HCT116 (cell line): ENCODE measurements at regions not wholly inside any gene's neighbourhood (a gene's known extent, or its start where the extent isn't known, plus 50 kb on each side); places are given as distances from the start of the nearest gene placed in this dataset.

Experiments
- ATAC-seq: fragments of 200-7000 bp; cut with Tn5 transposase; 2 replicates; pipeline ENCODE4 v1.9.1; 2020; ENCODE audit warnings: mild to moderate bottlenecking, moderate library complexity
- BruUV-seq: library from RNA; stranded (reverse); fragments of 400-500 nt; replicated peaks from 2 replicates; lab custom pipeline; 2021; lab: Mats Ljungman, UMichigan
- CTCF ChIA-PET: fragments of 300-600 bp; sonication (Branson Sonifier 250); formaldehyde crosslinking; loops from one replicate; lab custom pipeline; 2021; ENCODE audit warnings: antibody characterized with exemption; lab: Charles Lee
- POLR2A ChIA-PET: fragments of 300-600, 350-600 bp; sonication (Branson Sonifier 250); formaldehyde crosslinking; loops from one replicate; lab custom pipeline; 2021; ENCODE audit warnings: antibody characterized with exemption; lab: Charles Lee
- RAD21 ChIA-PET, 2 experiments: fragments of 300-600 bp; sonication (Branson Sonifier 250); formaldehyde crosslinking; loops; one replicate each; lab custom pipeline; 2023; ENCODE audit warnings: low total read pairs in 2 of 2; ENCODE audit not compliant: uncharacterized antibody in 2 of 2, unreplicated experiment in 2 of 2, low non-redundant PET in 1 of 2; lab: Charles Lee
- DNase-seq: peaks from one replicate; pipeline ENCODE4 v3.0.0-alpha.2; 2010; ENCODE audit warnings: low read depth, low spot score
- H2AFZ ChIP-seq: fragments of 200-600 bp; shearing (Covaris generic), sonication (generic); 2 replicates; pipeline ENCODE4 v1.6.1; 2017; ENCODE audit warnings: low read depth, mixed run types, mixed read lengths, antibody characterized with exemption, low read length; ENCODE audit not compliant: poor library complexity, severe bottlenecking
- H3K27ac ChIP-seq: 2 replicates; pipeline ENCODE4 v1.5.1; 2012; ENCODE audit warnings: low read depth, low read length
- H3K27me3 ChIP-seq: fragments of 200-600 bp; sonication (generic); 2 replicates; pipeline ENCODE4 v1.6.1; 2016; ENCODE audit warnings: mixed run types, low read length, mixed read lengths; ENCODE audit not compliant: insufficient read depth
- H3K36me3 ChIP-seq, 2 experiments: fragments of 200-500 bp in 1 of 2; fragments of 200-600 bp in 1 of 2; sonication (Bioruptor generic) in 1 of 2; sonication (generic) in 1 of 2; 2 replicates each; pipeline versions ENCODE4 v1.5.1 to v1.6.1; 2014 to 2016; ENCODE audit warnings: low read length in 2 of 2, inconsistent platforms in 1 of 2, mixed read lengths in 1 of 2, mixed run types in 1 of 2; ENCODE audit not compliant: insufficient read depth in 2 of 2, control insufficient read depth in 1 of 2
- H3K4me1 ChIP-seq, 2 experiments: fragments of 200-600 bp in 1 of 2; sonication (generic) in 1 of 2; 2 replicates each; pipeline versions ENCODE4 v1.5.1 to v1.6.1; 2012 to 2017; ENCODE audit warnings: low read length in 2 of 2, inconsistent platforms in 1 of 2, mild to moderate bottlenecking in 1 of 2, mixed read lengths in 1 of 2, mixed run types in 1 of 2, moderate library complexity in 1 of 2; ENCODE audit not compliant: insufficient read depth in 2 of 2, control insufficient read depth in 1 of 2
- H3K4me2 ChIP-seq: fragments of 200-600 bp; sonication (generic); 2 replicates; pipeline ENCODE4 v1.6.1; 2017; ENCODE audit warnings: mixed run types, low read length, mixed read lengths
- H3K4me3 ChIP-seq, 2 experiments: fragments of 200-600 bp in 1 of 2; sonication (generic) in 1 of 2; replicated peaks in 1 of 2; 2 replicates each; pipeline ENCODE4 v1.5.1; 2011 to 2016; ENCODE audit warnings: low read length in 2 of 2, control low read depth in 1 of 2, low read depth in 1 of 2, mild to moderate bottlenecking in 1 of 2, mixed read lengths in 1 of 2, mixed run types in 1 of 2
- H3K79me2 ChIP-seq: fragments of 200-600 bp; sonication (generic); 2 replicates; pipeline ENCODE4 v1.6.1; 2017; ENCODE audit warnings: mild to moderate bottlenecking, mixed run types, low read length, moderate library complexity, mixed read lengths; ENCODE audit not compliant: insufficient read depth
- H3K9ac ChIP-seq: fragments of 200-600 bp; sonication (generic); 2 replicates; pipeline ENCODE4 v1.6.1; 2016; ENCODE audit warnings: low read length, mixed read lengths
- H3K9me2 ChIP-seq: fragments of 200-600 bp; sonication (generic), shearing (Covaris generic); 2 replicates; pipeline ENCODE4 v1.6.1; 2017; ENCODE audit warnings: mixed run types, mild to moderate bottlenecking, moderate library complexity; ENCODE audit not compliant: insufficient read depth
- H3K9me3 ChIP-seq, 2 experiments: fragments of 200-500 bp in 1 of 2; fragments of 200-600 bp in 1 of 2; sonication (Bioruptor generic) in 1 of 2; sonication (generic) in 1 of 2; 2 replicates each; pipeline ENCODE4 v1.6.1; 2014 to 2017; ENCODE audit warnings: low read length in 2 of 2, mixed read lengths in 2 of 2, inconsistent platforms in 1 of 2, low read depth in 1 of 2, mild to moderate bottlenecking in 1 of 2, mixed run types in 1 of 2, moderate library complexity in 1 of 2; ENCODE audit not compliant: control insufficient read depth in 1 of 2, insufficient read depth in 1 of 2
- H4K20me1 ChIP-seq: fragments of 200-600 bp; sonication (generic), shearing (Covaris generic); 2 replicates; pipeline ENCODE4 v1.6.1; 2017; ENCODE audit warnings: mixed run types, mild to moderate bottlenecking, moderate library complexity; ENCODE audit not compliant: insufficient read depth
- ATF3 ChIP-seq: IDR thresholded peaks from 2 replicates; pipeline ENCODE4 v1.6.1; 2012
- CBX3 ChIP-seq: IDR thresholded peaks from 2 replicates; pipeline ENCODE4 v1.6.1; 2012; ENCODE audit warnings: low read depth
- CTCF ChIP-seq, 3 experiments: fragments of 200-600 bp in 1 of 3; sonication (generic) in 1 of 3; IDR thresholded peaks in 2 of 3; conservative IDR thresholded peaks in 1 of 3; 2 replicates each; pipeline ENCODE4 v1.5.1; 2012 to 2017; ENCODE audit warnings: low read depth in 2 of 3, low read length in 2 of 3, antibody characterized with exemption in 1 of 3, borderline replicate concordance in 1 of 3, control low read depth in 1 of 3, mild to moderate bottlenecking in 1 of 3, mixed read lengths in 1 of 3, mixed run types in 1 of 3, moderate library complexity in 1 of 3; ENCODE audit not compliant: insufficient read depth in 1 of 3
- ELF1 ChIP-seq: IDR thresholded peaks from 2 replicates; pipeline ENCODE4 v1.6.1; 2012; ENCODE audit warnings: low read depth, borderline replicate concordance
- EZH2 ChIP-seq: fragments of 200-600 bp; sonication (generic); IDR thresholded peaks from 2 replicates; pipeline ENCODE4 v1.6.1; 2017; ENCODE audit warnings: antibody characterized with exemption, mixed run types
- EZH2phosphoT487 ChIP-seq: fragments of 200-600 bp; IDR thresholded peaks from 2 replicates; pipeline ENCODE4 v1.6.1; 2018; ENCODE audit warnings: antibody characterized with exemption, borderline replicate concordance
- FOSL1 ChIP-seq: IDR thresholded peaks from 2 replicates; pipeline ENCODE4 v1.6.1; 2012; ENCODE audit warnings: low read depth
- POLR2A ChIP-seq: IDR thresholded peaks from 2 replicates; pipeline ENCODE4 v1.7.0; 2011; ENCODE audit warnings: borderline replicate concordance; ENCODE audit not compliant: insufficient read depth, insufficient read length; ENCODE audit errors: extremely low read depth
- POLR2AphosphoS5 ChIP-seq: IDR thresholded peaks from 2 replicates; pipeline ENCODE4 v1.6.1; 2011; ENCODE audit warnings: mild to moderate bottlenecking, low read depth, low read length, moderate library complexity
- RAD21 ChIP-seq: IDR thresholded peaks from 2 replicates; pipeline ENCODE4 v1.6.1; 2012; ENCODE audit warnings: low read depth, mild to moderate bottlenecking
- SP1 ChIP-seq: IDR thresholded peaks from 2 replicates; pipeline ENCODE4 v1.6.1; 2012; ENCODE audit warnings: low read depth
- SRF ChIP-seq: IDR thresholded peaks from 2 replicates; pipeline ENCODE4 v1.6.1; 2012; ENCODE audit warnings: low read depth
- TCF7L2 ChIP-seq: IDR thresholded peaks from 2 replicates; pipeline ENCODE4 v1.7.0; 2011; ENCODE audit warnings: borderline replicate concordance, inconsistent platforms; ENCODE audit not compliant: insufficient read depth, insufficient read length; ENCODE audit errors: extremely low read depth
- intact Hi-C: fragments of 100-400 bp; cut with micrococcal nuclease; formaldehyde crosslinking; loops from 2 replicates; pipeline ENCODE4 v1.10.0; 2022
- TF ChIP-seq, protein P1 (sequence below): IDR thresholded peaks from 2 replicates; pipeline ENCODE4 v1.6.1; 2012
- TF ChIP-seq, protein P2 (sequence below): IDR thresholded peaks from 2 replicates; pipeline ENCODE4 v1.6.1; 2011; ENCODE audit warnings: mild to moderate bottlenecking, low read length, moderate library complexity; ENCODE audit not compliant: insufficient replicate concordance; ENCODE audit errors: extremely low read depth

DNA sequence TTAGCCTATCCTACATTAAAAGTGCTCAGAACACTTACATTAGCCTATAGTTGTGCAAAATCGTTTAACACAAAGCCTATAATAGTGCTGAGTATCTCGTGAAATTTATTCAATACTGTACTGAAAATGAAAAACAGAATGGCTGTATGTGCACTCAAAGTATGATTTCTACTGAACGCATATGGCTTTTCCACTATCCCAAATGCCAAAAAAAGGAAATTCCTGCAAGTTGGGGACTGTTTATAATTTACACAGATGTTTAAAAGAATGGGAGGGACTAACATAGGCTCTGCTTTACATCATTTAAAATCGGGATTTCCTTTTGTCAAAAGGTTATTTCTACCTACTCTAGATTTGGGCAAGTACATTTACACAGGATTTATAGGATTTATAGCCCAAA is 101.4 kb upstream of the PELI1 start:
- H3K79me2 ChIP-seq = no peaks in the 10 kb centered on the region
- intact Hi-C loops = no loop called here
- H3K27ac ChIP-seq = no peak overlapping the region

More for the DNA sequence above, 101.4 kb upstream of the PELI1 start:
- Histone ChIP-seq H3K9me3 (no peaks in the 10 kb centered on the region), H3K27me3 (peaks cover 18% of the 10 kb centered on the region; the same call in 1 of the 2 replicates), H3K9me2 (no peaks in the 10 kb centered on the region), H2AFZ (no peak overlapping the region), H3K4me2 (no peak overlapping the region), H3K36me3 (no peaks in the 10 kb centered on the region), H3K4me3 (no peak overlapping the region), H3K9ac (no peak overlapping the region), H3K4me1 (no peaks in the 10 kb centered on the region), H4K20me1 (no peaks in the 10 kb centered on the region)
- CTCF ChIA-PET = no interaction called here
- DNase-seq (no peak), ATAC-seq (no peak)
- POLR2A ChIA-PET = no interaction called here
- TF ChIP-seq RAD21 (no peak), FOSL1 (no peak), EZH2 (no peak), SRF (no peak), SP1 (no peak), CTCF (IDR thresholded peaks at IDR 0.05 in 2 of 3, conservative IDR thresholded peaks at IDR 0.05 in 1 of 3; ENCODE audit: borderline replicate concordance in 1 of 3, insufficient read depth in 1 of 3, low read depth in 2 of 3, low read length in 2 of 3) (no peak), POLR2A (no peak), EZH2phosphoT487 (no peak), CBX3 (no peak), TCF7L2 (no peak), ATF3 (no peak), ELF1 (no peak), POLR2AphosphoS5 (no peak)
- TF ChIP-seq, protein P1, sequence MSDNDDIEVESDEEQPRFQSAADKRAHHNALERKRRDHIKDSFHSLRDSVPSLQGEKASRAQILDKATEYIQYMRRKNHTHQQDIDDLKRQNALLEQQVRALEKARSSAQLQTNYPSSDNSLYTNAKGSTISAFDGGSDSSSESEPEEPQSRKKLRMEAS = no peak
- TF ChIP-seq, protein P2, sequence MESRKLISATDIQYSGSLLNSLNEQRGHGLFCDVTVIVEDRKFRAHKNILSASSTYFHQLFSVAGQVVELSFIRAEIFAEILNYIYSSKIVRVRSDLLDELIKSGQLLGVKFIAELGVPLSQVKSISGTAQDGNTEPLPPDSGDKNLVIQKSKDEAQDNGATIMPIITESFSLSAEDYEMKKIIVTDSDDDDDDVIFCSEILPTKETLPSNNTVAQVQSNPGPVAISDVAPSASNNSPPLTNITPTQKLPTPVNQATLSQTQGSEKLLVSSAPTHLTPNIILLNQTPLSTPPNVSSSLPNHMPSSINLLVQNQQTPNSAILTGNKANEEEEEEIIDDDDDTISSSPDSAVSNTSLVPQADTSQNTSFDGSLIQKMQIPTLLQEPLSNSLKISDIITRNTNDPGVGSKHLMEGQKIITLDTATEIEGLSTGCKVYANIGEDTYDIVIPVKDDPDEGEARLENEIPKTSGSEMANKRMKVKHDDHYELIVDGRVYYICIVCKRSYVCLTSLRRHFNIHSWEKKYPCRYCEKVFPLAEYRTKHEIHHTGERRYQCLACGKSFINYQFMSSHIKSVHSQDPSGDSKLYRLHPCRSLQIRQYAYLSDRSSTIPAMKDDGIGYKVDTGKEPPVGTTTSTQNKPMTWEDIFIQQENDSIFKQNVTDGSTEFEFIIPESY = no peak
- no TSS peak for BruUV-seq
- RAD21 ChIA-PET = no interaction called here
